HL-60 (cell line): ENCODE measurements at regions not wholly inside any gene's neighbourhood (a gene's known extent, or its start where the extent isn't known, plus 50 kb on each side); places are given as distances from the start of the nearest gene placed in this dataset.

Experiments used
- DNase-seq, 2 experiments: peaks; one replicate each; pipeline ENCODE4 v3.0.0-alpha.2; 2010 to 2020; ENCODE audit warnings: low read depth in 1 of 2, low spot score in 1 of 2
- H3K27ac ChIP-seq: fragments of 250-450 bp; sonication (Bioruptor Pico); replicated peaks from 2 replicates; pipeline ENCODE4 v1.5.1; 2020; ENCODE audit warnings: mild to moderate bottlenecking, moderate library complexity
- H3K27me3 ChIP-seq: fragments of 250-450 bp; sonication (Bioruptor Pico); 2 replicates; pipeline ENCODE4 v1.5.1; 2021; ENCODE audit warnings: mild to moderate bottlenecking, moderate library complexity; ENCODE audit not compliant: insufficient read depth, poor library complexity, severe bottlenecking
- H3K4me3 ChIP-seq: replicated peaks from 2 replicates; pipeline ENCODE4 v1.5.1; 2011; ENCODE audit warnings: mild to moderate bottlenecking, control low read depth, low read length; ENCODE audit not compliant: insufficient read depth
- CTCF ChIP-seq: IDR thresholded peaks from one replicate; pipeline ENCODE4 v1.5.1; 2011; ENCODE audit warnings: low read length, control low read depth, inconsistent platforms; ENCODE audit not compliant: insufficient read depth
- GABPA ChIP-seq: IDR thresholded peaks from 2 replicates; pipeline ENCODE4 v1.6.1; 2012; ENCODE audit warnings: low read depth
- POLR2AphosphoS5 ChIP-seq: IDR thresholded peaks from 2 replicates; pipeline ENCODE4 v1.6.1; 2012; ENCODE audit warnings: low read depth
- REST ChIP-seq: IDR thresholded peaks from 2 replicates; pipeline ENCODE4 v1.6.1; 2012; ENCODE audit warnings: low read depth; ENCODE audit not compliant: insufficient replicate concordance
- SPI1 ChIP-seq: IDR thresholded peaks from 2 replicates; pipeline ENCODE4 v1.6.1; 2012; ENCODE audit warnings: low read depth, mild to moderate bottlenecking, borderline replicate concordance

- no peak for DNase-seq
- Histone ChIP-seq H3K27ac (no peak overlapping the region), H3K27me3 (no peaks in the 10 kb centered on the region), H3K4me3 (no peak overlapping the region)
- no peak for TF ChIP-seq REST
- no peak for TF ChIP-seq CTCF
- TF ChIP-seq GABPA = no peak
- TF ChIP-seq POLR2AphosphoS5 = no peak
- no peak for TF ChIP-seq SPI1
Observed at GRCh38 chr5:123830575-123830974, 318.6 kb downstream of the CSNK1G3 start.

- no peaks in the 10 kb centered on the region for H3K27me3 ChIP-seq
- no peak overlapping the region for H3K27ac ChIP-seq
- no peak for DNase-seq
Observed at GRCh38 chr5:123827811-123828210, 315.8 kb downstream of the CSNK1G3 start.

GRCh38 chr5:123819833-123820232, 307.9 kb downstream of the CSNK1G3 start:
- no peak overlapping the region for H3K4me3 ChIP-seq
- no peak for TF ChIP-seq SPI1
- no peak for TF ChIP-seq CTCF
- TF ChIP-seq REST = no peak
- no peak for TF ChIP-seq POLR2AphosphoS5
- TF ChIP-seq GABPA = no peak
- no peak overlapping the region for H3K27ac ChIP-seq
- DNase-seq = no peak
- no peaks in the 10 kb centered on the region for H3K27me3 ChIP-seq

More at GRCh38 chr5:123827811-123828210, 315.8 kb downstream of the CSNK1G3 start:
- no peak overlapping the region for H3K4me3 ChIP-seq
- TF ChIP-seq CTCF (no peak), GABPA (no peak), POLR2AphosphoS5 (no peak), REST (no peak), SPI1 (no peak)
